KG1 (cell line): ENCODE measurements at regions not wholly inside any gene's neighbourhood (a gene's known extent, or its start where the extent isn't known, plus 50 kb on each side); places are given as distances from the start of the nearest gene placed in this dataset.

ENCODE experiments used
- DNase-seq: peaks from one replicate; lab custom pipeline; 2025; lab: John Stamatoyannopoulos, UW

DNA sequence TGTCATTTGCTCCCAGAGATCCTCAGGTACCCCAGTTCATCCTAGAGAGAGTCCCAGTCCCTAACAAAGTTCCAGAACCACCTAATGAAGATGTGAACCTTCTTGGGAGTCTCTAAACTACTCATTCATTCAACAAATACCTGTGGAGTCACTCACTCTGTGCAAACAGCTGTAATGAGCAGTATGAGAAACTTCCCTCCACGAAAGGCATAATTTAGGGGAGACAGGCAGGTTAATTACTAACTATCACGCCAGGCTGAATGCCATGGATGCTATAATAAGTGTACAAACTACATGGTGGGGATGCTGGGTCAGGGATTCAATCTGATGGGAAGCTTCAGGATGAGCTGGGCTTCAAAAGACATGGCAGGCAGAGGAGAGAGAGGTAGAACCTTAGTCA is 70.1 kb upstream of the AFDN start:
- DNase-seq, result no peak

DNA sequence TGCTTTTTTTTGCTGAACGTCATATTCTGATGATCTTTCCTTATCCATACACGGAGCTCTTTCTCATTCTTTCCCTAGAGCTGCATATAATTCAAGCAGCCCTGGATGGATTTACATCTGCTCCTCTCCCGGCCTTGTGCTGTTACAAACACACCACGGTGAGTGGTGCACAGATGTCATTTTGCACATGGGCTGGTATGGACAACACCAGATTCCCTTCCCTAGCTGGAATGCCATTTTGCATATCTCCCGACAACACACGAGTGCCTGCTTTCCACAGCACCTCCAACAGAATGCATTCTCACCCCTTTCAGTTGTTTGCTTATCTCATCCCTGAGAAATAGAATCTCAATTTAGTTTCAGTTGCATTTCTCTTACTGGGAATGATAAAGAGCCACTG is 69.5 kb upstream of the AFDN start:
- no peak for DNase-seq

DNA sequence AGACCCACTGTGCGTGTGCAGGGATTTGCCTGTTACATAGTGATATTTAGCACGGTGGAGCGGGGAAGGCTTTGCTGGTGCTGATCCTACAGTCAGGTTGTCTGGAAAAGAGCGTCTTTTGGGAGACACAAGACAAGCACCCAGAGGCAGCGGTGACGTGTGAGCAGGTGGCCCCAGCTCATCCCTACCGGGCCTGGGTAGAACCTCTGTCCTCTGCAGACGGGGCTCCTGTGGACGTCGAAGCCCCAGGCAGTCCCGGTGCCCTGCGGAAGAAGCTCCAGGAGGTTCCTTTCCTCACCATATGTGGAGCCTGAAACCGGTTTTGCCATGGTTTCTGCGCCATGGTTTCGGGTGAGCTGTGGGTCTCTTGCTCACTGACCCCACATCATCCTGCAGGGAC is 68.9 kb upstream of the AFDN start:
- no peak for DNase-seq

DNA sequence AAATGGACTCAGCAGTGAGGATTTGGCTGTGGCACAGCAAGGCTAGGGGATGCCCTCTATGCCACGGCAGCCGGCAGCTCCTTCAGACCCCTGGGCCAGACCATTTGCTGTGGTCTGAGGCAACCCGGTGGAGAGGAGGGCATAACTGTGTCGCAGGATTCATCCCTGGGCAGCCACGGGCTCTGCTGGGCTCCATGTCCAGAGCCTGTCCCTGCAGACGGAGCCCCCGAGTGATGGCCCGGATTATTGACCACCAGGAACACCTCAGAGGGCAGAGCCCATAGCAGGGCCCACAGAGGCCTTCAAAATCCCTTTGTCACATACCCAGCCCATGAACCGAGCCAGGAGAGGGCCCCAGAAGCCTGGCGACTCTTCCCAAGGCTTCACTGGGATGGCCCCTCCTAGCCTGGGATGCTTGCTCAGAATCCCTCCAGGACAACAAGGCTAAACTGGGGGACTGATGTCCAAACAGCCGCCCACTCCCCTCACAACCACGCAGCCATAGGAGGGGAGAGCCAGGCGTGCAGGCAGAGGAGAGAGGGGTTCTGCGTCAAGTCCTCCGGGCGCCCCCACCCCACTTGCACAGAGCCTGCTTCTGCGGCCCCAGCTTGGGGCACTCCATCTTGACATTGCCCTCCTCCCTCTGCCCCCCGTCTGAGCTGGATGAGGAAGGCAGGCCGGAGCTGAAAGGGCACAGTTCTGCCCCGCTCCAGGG is 68.2 kb upstream of the AFDN start:
- no peak for DNase-seq

DNA sequence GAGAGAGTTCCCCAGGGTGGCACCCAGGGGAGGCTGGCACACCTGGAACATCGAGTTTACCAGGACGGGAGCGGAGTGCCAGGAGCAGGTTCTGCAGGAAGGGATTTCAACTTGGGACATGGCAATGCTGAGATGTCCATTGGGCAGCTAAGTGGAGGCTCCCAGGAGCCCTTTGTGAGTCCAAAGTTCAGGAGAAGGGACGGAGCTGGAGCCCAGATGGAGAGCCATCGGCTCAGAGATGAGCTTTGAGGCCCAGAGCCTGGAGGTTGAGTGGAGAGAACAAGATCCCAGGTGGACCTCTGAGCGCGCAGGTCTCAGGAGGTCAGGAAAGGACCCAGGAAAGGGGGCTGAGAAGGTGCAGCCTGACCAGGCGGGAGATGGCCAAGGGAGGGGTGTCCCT is 67.5 kb upstream of the AFDN start:
- no peak for DNase-seq

DNA sequence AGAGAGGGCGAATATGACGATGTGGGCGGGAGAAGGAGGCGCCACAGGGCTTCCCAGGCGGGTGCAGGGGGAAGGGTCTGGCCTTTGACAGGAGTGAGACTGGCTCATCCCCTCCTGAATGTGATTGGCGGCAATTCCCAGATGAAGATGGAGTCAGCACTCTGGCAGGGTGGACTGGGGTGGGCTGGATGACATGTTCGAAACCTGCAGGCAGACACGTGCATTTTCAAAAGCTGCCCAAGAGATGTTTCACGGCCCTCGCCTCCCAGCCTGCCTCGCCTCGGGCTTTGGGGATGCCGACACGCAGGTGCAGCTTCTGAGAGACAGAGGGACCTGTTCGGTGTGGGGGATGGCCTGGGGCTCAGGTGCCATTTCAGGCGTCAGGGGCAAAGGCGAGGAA is 66.8 kb upstream of the AFDN start:
- no peak for DNase-seq

DNA sequence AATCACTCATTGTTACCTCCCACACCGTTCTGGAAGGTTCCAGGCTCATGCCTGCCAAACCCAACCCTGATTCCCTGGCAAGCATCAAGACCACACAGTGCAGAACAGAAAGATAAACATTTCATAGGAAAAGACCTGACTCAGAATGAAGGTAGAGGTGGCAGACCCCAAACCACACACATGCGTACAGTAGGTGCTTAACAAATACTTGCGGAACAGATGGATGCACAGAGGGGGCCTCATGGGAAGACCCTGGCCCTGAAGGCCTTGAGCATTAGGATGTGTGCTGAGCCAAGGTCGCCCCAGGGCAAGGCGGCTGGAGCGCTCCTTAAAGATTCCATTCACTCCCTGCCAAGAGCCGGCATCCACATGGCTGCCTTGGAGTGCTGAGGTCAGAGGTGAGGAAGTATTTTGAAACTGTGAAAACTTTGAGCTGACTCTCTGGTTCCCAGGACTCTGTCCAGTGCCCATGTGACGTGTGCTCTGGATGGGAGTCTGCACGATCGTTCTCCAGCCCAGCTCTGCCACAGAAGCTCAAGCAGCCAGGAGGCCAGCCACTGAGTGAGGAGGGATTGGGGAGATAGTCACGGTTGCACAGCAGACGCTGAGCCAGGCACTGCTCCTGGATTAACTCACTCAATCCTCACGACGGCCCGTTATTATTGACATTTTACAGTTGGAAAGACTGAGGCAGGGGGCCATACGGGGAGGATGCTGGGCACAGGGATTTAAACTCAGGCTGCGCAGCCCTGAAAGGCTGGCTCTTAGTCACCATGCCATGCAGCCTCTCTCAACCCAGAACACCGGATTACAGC is 65.5 kb upstream of the AFDN start:
- DNase-seq, result no peak

DNA sequence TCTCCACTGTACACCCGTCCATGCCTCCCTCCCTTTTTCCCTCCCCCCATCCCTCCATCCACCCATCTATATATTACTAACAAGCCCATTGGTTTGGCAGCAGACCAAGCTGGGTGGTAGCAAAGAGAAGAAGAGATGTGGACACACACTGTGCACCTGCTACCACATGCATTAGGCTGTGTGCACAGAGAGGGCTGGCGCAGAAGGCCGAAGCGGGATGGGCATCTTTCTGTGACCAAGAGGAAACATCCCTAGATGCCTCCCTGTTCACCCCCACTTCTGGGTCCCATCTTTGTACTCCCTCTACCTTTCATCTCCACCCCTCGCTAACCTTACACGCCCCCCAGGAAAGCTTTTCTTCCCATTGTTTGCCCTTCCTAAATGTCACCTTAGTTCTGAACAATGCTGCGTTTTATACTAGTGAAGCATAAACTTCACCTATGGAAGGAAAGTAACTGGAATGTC is 64.9 kb upstream of the AFDN start:
- no peak for DNase-seq

DNA sequence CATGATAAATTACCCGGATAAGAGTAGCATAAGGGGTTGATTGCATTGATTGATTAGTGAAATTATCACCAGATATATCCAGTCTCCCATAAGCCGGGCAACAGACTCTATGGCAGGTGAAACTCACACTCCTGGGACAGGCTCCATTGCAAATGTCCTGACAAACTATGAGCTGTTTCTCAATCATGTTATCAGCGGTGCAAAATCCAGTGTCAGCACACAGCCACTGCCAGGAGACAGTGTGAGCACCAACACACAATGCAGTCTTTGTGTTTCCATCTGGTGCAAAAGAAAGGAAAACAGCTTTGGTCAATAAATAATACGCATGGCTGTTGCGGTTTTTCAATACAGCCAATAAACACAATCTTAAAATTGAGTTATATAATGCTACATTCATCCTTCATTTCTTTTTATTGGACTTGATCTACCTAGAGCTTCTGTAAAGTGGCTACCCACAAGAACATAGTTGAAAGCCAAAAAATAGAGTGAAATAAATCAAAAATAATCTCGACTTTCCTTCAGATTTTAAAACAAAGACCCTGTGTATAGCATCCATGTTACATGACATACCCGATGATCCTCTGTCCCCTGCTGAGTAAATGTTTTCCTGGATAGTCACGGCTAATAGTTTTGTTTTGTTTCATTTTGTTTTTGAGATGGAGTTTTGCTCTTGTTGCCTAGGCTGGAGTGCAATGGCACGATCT is 64.3 kb upstream of the AFDN start:
- no peak for DNase-seq

DNA sequence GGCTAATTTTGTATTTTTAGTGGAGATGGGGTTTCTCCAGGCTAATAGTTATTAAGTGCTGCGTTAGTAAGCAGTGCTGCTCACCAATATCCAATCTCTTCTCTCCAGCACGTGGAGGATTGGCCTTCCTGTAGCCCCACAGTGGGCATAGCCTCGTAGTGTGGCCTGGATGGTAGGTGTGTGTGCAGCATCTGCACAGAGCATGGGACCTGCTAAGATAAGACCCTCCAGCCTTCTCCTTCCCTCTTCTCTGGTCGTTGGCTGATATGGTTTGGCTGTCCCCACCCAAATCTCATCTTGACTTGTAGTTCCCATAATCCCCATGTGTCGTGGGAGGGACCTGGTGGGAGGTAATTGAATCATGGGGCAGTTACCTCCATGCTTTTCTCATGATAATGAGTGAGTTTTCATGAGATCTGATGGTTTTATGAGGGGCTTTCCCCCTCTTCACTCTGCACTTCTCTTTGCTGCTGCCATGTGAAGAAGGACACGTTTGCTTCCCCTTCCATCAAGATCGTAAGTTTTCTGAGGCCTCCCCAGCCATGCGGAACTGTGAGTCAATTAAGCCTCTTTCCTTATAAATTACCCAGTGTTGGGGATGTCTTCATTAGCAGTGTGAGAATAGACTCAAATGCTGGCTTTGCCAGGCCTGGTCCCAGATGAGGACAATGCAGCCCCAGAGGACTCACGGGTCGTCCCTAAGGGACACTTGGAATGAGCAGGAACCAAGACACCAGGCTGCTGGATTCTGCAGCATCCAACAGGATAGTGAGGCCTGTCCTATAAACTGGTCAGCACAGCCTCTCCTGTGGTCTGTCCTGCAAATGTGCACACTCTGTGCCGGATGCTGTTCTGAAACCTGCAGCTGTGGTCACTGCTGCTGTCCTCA is 63.4 kb upstream of the AFDN start:
- no peak for DNase-seq

DNA sequence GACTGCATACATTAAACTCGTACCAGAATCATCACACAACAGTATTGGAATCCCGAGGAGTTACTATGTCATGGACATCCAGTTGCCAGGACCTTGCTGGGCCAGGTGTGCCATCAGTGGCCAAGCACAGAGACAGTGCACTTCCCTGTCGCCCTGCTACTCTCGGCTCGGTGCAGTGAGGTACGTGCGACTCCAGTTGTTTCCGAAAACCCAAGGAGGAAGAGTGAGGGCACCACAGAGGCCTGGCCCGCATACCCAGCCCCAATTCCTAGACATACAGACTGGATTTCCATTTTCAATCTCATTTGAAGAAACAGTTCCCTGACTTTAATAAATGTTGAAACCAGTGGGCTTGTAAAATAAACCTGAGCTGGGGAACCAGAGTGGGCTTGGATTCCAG is 62.5 kb upstream of the AFDN start:
- no peak for DNase-seq

DNA sequence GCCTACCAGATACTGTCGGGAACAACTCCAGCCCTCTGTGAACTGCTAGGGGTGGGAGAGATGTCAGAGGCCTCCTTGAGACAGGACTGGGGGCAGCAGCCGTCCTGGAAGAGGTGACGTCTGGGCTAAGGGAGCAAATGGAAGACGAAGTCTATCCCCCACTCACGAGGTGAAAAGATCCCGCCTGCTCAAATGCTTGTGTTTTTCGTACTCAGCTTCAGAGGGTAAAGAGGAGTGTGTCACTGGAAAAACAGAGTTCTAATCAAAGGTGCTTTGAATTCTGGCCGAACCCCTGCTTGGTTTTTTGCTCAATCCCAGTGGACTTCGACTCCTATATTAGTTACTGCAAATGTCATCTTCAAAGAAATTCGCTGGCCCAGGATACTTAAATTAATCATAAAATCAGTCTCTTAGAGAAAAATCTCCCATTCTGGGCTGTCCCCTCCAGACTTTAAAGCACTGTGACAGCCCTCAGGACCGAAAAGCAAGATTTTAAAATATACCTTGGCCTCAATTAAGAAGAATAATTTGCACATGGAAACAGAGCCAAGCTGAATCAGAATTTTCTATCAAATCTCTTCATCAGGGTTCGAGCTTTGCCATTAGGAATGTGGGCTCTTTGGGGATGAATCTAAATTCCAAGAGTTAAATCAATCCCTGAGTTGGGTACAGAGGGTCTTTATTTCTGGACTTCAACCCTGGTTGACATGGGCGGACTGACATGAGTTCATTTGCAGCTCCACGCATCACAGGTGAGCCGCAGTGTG is 61.8 kb upstream of the AFDN start:
- no peak for DNase-seq

DNA sequence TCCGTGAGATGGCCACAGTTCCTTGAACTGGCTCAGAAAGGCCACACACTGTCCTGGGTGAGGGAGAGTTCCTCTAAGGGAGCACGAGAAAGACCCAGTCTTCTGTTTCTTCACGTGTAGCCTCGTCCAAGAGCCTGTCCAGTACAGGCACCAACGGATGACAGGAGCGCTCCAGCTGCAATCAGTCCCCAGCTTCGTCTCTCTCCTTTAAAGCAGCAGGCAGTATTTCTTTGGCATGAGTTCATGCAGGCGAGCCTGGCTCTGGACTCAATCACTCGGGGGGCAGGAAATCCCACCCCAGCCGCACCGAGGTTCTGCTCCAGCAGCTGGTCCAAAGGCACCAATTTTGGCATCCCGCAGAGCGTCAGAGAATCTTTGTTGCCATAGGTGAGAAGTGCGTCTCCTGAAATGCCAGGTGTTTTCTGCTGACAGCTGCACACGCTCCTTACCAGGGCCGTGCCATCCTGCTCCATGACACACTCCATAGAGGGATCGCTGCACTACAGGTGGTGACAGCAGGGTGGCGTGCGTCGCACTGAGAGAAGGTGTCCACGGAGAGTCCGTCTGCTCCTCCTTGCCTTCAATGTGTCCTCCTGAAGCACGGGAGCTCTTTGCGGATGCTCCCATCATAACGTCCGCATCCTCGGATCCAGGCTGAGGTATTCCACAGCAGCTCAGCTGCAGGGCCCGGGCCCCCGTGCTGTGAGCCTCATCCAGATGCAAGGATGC is 59.6 kb upstream of the AFDN start:
- no peak for DNase-seq

DNA sequence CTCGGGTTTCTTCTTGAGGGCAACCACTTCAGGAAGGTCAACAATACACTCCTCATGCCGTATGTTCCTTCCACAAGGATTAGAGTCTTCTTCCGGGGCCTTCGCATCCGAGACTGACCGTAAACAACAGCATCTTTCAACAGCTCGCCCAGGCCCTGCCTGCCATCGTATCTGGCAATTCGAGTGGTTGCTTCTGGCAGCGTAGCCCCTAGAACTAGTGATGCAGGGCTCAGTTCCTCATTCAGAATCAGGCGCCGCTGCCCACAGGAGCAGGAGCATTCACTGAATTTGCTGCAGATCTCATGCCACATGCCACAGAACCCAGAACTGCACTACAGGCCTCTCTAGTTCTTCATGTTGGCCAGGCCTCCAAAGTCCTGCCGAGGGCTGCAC is 59.0 kb upstream of the AFDN start:
- DNase-seq, result no peak

DNA sequence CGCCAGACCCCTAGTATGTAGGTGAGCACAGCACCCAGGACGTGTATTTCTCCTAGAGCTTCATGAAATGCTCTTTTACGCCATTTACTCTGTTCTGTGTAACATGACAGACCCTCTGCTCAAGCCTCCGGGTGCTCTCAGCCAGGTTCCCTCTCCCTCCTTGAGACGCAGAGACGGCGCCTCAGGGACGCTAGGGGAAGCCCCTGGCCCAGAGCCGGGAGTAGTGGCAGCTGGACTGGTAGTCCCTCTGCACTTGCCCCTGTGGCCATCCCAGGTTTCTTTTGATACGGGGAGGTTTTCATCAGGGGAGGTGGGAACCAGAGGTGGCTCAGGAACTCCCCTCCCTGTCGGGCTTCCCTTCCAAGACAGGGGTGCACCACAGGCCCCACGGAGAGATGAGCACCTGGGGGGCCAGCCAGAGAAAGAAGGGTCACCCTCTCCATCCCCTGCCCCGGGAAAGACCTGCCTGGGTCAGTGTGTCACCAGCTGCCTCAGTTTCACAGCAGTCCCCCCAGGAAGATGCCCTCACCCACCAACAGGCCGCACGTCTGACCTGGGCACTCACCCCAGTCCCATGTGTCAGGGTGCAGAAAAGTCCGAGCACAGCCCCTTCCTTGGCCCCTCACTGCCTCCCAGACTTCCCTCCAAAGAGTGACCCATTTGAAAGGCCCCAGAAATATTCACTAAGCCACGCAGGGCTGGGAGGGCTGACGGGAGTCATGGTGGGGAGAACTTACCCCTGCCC is 58.1 kb upstream of the AFDN start:
- no peak for DNase-seq

DNA sequence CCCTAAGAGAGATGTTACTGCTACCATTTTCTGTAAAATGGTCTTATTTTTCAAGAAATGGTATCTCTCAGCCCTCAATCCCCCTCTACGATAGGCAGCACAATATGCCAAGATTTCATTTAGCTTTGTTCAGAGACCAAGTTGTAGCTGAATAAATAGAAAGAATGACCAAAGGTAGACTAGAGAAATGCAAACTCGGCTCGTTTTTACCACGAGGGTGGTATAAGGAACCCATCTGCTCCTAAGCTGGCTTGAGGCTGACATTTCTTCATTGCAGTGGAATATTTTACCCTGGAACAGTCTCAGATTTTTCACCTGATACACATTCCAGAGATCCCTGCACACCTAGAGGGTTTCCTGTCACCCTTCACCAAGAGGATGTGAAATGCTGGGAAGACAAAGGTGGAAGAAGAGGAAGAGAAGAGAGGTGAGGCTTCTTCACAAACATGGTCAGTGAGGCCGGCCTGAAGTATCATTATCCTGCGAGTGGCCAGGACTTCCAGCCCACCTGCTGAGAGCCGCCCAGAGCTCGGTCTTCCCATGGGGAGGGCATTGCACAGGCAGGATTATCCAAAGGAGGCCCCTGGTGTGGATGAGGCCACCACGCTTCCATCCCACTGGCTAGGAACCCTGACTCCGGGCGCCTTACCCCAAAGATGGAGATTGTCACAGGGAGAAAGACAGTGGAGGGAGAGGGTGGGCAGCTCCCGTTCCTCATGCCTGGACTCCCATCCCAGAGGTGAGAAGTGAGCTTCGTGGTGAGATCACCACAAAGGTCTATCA is 57.1 kb upstream of the AFDN start:
- DNase-seq, result no peak

DNA sequence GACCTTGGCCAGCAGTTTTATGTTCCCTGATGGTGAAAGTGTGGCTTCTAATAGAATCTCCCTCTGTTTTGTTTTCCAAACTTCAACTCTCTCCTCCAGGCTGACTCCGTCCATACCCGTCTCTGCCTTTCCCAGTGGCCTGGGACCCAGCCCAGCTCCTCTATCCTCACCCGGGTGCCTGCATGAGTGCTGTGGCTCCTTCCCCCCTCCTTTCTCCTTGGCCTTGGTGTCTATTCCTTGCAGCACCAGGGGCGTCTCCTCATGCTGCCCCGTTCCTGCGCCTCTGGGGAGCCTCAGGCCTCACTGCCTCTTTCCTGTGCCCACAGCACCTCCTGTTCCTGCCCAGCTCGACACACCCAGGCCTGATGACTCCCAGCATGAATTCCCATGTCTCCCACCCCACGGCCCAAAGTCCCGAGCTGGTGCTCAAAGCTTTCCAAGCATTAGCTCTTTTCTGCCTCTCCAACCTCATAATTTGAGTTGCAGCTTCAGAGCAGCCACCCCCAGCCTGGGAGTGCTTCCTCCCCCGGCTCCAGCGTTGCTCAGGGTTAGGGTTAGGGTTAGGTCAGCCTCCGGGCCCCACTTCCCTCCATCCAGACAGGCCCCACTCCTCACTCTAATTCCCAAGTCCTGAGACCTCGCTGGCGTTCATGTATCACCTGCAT is 56.3 kb upstream of the AFDN start:
- DNase-seq, result no peak

DNA sequence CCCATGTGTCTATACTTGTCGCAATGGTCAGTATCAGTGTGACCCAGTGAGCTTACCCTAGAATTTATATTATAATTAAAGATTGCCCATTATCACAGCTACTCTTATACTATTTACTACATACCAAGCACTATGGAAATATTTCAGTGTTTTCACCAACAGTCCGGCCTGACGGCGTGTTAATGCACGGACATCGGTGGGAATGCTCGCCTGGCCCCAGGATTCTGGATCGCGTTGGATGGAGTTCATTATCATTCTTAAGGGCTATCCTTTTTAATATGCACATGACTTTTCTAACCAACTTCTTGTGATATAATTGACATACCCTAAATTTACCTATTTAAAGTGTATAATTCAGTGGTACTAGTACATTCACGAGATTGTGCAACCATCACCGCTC is 51.8 kb upstream of the AFDN start:
- no peak for DNase-seq
